ENCODE measurements at regions not wholly inside any gene's neighbourhood (a gene's known extent, or its start where the extent isn't known, plus 50 kb on each side); places are given as distances from the start of the nearest gene placed in this dataset.

DNA sequence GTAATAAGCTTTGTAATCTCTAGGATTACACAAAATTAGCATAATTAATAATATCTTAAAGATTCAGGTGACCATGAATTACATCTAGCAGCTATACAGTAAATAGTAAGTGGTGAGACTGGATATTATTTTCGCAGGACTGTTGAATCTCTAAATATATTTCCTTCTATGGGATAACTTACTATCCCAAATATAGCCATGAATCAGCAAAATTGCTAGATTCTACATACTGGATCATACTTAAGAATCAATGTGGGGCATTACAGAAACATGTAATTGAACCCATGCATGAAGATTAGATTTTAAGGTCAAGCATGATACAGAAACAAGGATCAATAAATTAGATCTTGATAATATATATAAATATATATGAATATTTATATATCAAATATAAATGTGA, 1203.4 kb downstream of the BRINP3 start:
- TF ChIP-seq CTCF (IDR thresholded peaks at IDR 0.05; ENCODE audit: insufficient read depth, missing control alignments) = no peak
- FAIRE-seq (peak; percentile 41), DNase-seq (ENCODE audit: insufficient read length, low spot score) (no peak)

- no peak for TF ChIP-seq CTCF (IDR thresholded peaks at IDR 0.05; ENCODE audit: insufficient read depth, missing control alignments)
- DNase-seq (ENCODE audit: insufficient read length, low spot score) (no peak), FAIRE-seq (no peak)
Observed at GRCh38 chr1:189275796-189276195, 1201.9 kb downstream of the BRINP3 start.

DNA sequence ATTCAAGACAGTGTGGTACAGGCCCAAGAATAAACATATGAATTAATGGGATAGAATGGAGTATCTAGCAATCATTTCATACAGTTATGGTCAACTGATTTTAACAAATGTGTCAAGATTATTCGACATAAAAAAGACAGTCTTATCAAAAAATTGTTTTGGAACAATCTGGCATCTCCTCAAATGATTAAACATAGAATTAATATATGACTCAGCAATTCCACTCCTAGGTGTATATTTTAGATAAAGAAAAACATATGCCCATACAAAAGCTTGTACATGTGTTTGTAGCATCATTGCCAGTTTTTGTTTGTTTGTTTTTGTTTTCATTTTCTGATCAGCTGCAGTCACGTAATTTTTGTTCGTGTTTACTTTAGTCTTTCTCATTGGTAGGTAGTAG, 1188.3 kb downstream of the BRINP3 start:
- peak; percentile 48 for FAIRE-seq
- no peak for DNase-seq (ENCODE audit: insufficient read length, low spot score)
- TF ChIP-seq CTCF (IDR thresholded peaks at IDR 0.05; ENCODE audit: insufficient read depth, missing control alignments) = no peak

DNA sequence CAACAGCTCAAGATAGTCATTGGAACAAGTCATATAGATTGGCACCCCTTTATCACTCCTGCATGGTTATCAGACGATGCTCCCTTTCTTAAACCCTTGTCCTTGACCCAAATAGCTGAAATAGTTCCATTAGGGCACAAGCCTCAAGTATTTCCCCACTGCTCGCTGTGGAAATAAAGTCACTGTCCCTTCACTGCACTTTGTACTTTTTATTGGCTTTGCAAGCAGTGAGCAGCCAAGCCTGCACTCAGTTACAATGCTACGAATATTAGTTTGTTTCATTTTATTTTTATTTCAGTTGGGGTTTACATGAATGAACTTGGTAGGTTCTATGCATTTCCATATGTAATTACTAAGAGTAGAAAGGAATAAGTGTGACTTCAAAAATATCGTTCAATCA, 1176.4 kb downstream of the BRINP3 start:
- FAIRE-seq (no peak), DNase-seq (ENCODE audit: insufficient read length, low spot score) (no peak)
- no peak for TF ChIP-seq CTCF (IDR thresholded peaks at IDR 0.05; ENCODE audit: insufficient read depth, missing control alignments)

DNA sequence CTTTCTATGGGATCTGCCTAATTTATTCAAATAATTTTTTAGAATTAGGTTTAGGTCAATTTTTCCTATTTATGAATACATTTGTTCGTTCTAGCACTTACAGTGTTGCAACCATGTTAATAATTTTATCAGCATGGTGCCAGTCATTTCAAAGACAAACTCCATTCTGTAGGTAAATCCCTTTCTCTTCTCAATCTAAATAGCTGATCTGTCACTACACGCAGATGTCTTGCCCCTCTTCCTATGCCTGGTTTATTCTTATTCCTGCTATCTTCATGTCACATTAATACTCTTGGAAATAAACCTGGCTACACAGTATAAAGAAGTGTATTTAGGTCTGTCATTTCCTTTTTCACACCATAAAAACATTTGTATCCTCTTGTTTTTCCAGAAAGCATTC, 1172.4 kb downstream of the BRINP3 start:
- no peak for TF ChIP-seq CTCF (IDR thresholded peaks at IDR 0.05; ENCODE audit: insufficient read depth, missing control alignments)
- DNase-seq (ENCODE audit: insufficient read length, low spot score) (no peak), FAIRE-seq (no peak)

GRCh38 chr1:189311915-189312314, 1165.7 kb downstream of the BRINP3 start:
- no peak for TF ChIP-seq CTCF (IDR thresholded peaks at IDR 0.05; ENCODE audit: insufficient read depth, missing control alignments)
- FAIRE-seq = no peak

GRCh38 chr1:189312499-189312898, 1165.2 kb downstream of the BRINP3 start:
- no peak for TF ChIP-seq CTCF (IDR thresholded peaks at IDR 0.05; ENCODE audit: insufficient read depth, missing control alignments)
- DNase-seq (ENCODE audit: insufficient read length, low spot score) = no peak
- no peak for FAIRE-seq

More at GRCh38 chr1:189311915-189312314, 1165.7 kb downstream of the BRINP3 start:
- DNase-seq (ENCODE audit: insufficient read length, low spot score) = no peak

Data from D721Med (cell line).